IMR-90 (cell line): ENCODE measurements at regions not wholly inside any gene's neighbourhood (a gene's known extent, or its start where the extent isn't known, plus 50 kb on each side); places are given as distances from the start of the nearest gene placed in this dataset.

Experiments
- ATAC-seq: fragments of 200-7000 bp; cut with Tn5 transposase; 2 replicates; pipeline ENCODE4 v1.9.1; 2020; ENCODE audit warnings: low read depth, mild to moderate bottlenecking, moderate library complexity
- BruUV-seq: library from RNA; stranded (reverse); fragments of 400-500 nt; replicated peaks from 2 replicates; lab custom pipeline; 2021; lab: Mats Ljungman, UMichigan
- CTCF ChIA-PET: fragments of 300-600 bp; formaldehyde crosslinking; extraction: SDS; loops from one replicate; lab custom pipeline; 2021; ENCODE audit warnings: antibody characterized with exemption; lab: Yijun Ruan, JAX
- POLR2A ChIA-PET: fragments of 300-600 bp; sonication (Branson Sonifier 250); formaldehyde crosslinking; loops from one replicate; lab custom pipeline; 2022; ENCODE audit warnings: antibody characterized with exemption; ENCODE audit not compliant: unreplicated experiment; lab: Charles Lee
- DNase-seq: peaks from one replicate; pipeline ENCODE4 v3.0.0; 2013
- H2AFZ ChIP-seq: replicated peaks from 2 replicates; pipeline ENCODE3; 2013; ENCODE audit warnings: low read length, mild to moderate bottlenecking; ENCODE audit not compliant: poor library complexity
- H2AK5ac ChIP-seq: 2 replicates; pipeline ENCODE4 v1.6.1; 2013; ENCODE audit warnings: low read depth, low read length, inconsistent platforms
- H2AK9ac ChIP-seq: replicated peaks from 2 replicates; pipeline ENCODE3; 2013; ENCODE audit warnings: mild to moderate bottlenecking, low read depth, low read length, moderate library complexity; ENCODE audit not compliant: poor library complexity
- H2BK120ac ChIP-seq: 2 replicates; pipeline ENCODE4 v1.6.1; 2013; ENCODE audit warnings: low read depth, low read length, inconsistent platforms
- H2BK15ac ChIP-seq: 3 replicates; pipeline ENCODE4 v1.6.1; 2013; ENCODE audit warnings: low read depth, low read length, inconsistent platforms
- H2BK20ac ChIP-seq: 2 replicates; pipeline ENCODE4 v1.6.1; 2013; ENCODE audit warnings: low read depth, mild to moderate bottlenecking, inconsistent platforms, low read length, moderate library complexity
- H2BK5ac ChIP-seq: 2 replicates; pipeline ENCODE4 v1.6.1; 2013; ENCODE audit warnings: mild to moderate bottlenecking, low read depth, low read length, inconsistent platforms; ENCODE audit not compliant: poor library complexity, severe bottlenecking
- H3K14ac ChIP-seq: replicated peaks from 2 replicates; pipeline ENCODE4 v1.6.1; 2013; ENCODE audit warnings: low read depth, low read length, inconsistent platforms
- H3K18ac ChIP-seq: 2 replicates; pipeline ENCODE4 v1.6.1; 2013; ENCODE audit warnings: low read depth, low read length, control low read depth
- H3K23ac ChIP-seq: 2 replicates; pipeline ENCODE4 v1.6.1; 2013; ENCODE audit warnings: low read depth, low read length, inconsistent platforms
- H3K27ac ChIP-seq: 2 replicates; pipeline ENCODE4 v1.5.1; 2013; ENCODE audit warnings: mild to moderate bottlenecking, control low read depth, low read length; ENCODE audit not compliant: insufficient read depth
- H3K27me3 ChIP-seq: 2 replicates; pipeline ENCODE4 v1.6.1; 2013; ENCODE audit warnings: low read length; ENCODE audit not compliant: control insufficient read depth, insufficient read depth
- H3K36me3 ChIP-seq: 2 replicates; pipeline ENCODE4 v1.6.1; 2013; ENCODE audit warnings: low read length, mixed read lengths; ENCODE audit not compliant: control insufficient read depth, insufficient read depth
- H3K4ac ChIP-seq: 2 replicates; pipeline ENCODE4 v1.6.1; 2013; ENCODE audit warnings: low read depth, low read length, inconsistent platforms
- H3K4me1 ChIP-seq: 2 replicates; pipeline ENCODE4 v1.6.1; 2013; ENCODE audit warnings: low read length, mixed read lengths; ENCODE audit not compliant: control insufficient read depth, insufficient read depth
- H3K4me2 ChIP-seq: 2 replicates; pipeline ENCODE4 v1.6.1; 2013; ENCODE audit warnings: low read depth, mild to moderate bottlenecking, control low read depth, low read length, moderate library complexity
- H3K4me3 ChIP-seq: 2 replicates; pipeline ENCODE4 v1.5.1; 2013; ENCODE audit warnings: low read depth, mild to moderate bottlenecking, control low read depth, low read length, moderate library complexity; ENCODE audit not compliant: insufficient read depth
- H3K56ac ChIP-seq: 2 replicates; pipeline ENCODE4 v1.6.1; 2013; ENCODE audit warnings: low read length, inconsistent platforms; ENCODE audit not compliant: insufficient read depth; ENCODE audit errors: extremely low read depth
- H3K79me1 ChIP-seq, 2 experiments: 2 replicates each; pipeline ENCODE4 v1.6.1; 2013; ENCODE audit warnings: low read length in 2 of 2, inconsistent platforms in 1 of 2, low read depth in 1 of 2
- H3K9ac ChIP-seq: 2 replicates; pipeline ENCODE4 v1.6.1; 2013; ENCODE audit warnings: low read depth, low read length, control low read depth
- H3K9me1 ChIP-seq: 2 replicates; pipeline ENCODE4 v1.6.1; 2013; ENCODE audit warnings: low read length, inconsistent platforms; ENCODE audit not compliant: insufficient read depth
- H3K9me3 ChIP-seq: 2 replicates; pipeline ENCODE4 v1.6.1; 2013; ENCODE audit warnings: low read length; ENCODE audit not compliant: control insufficient read depth, insufficient read depth
- H4K20me1 ChIP-seq: 2 replicates; pipeline ENCODE4 v1.6.1; 2013; ENCODE audit warnings: low read length, inconsistent platforms; ENCODE audit not compliant: insufficient read depth
- H4K5ac ChIP-seq: 2 replicates; pipeline ENCODE4 v1.6.1; 2013; ENCODE audit warnings: mild to moderate bottlenecking, low read depth, low read length, control low read depth
- H4K8ac ChIP-seq, 2 experiments: 2 replicates each; pipeline ENCODE4 v1.6.1; 2013; ENCODE audit warnings: low read depth in 2 of 2, low read length in 2 of 2, control low read depth in 1 of 2, inconsistent platforms in 1 of 2
- H4K91ac ChIP-seq: 2 replicates; pipeline ENCODE4 v1.6.1; 2013; ENCODE audit warnings: low read depth, low read length, inconsistent platforms; ENCODE audit not compliant: insufficient read depth
- BHLHE40 ChIP-seq: fragments of 150-350 bp; IDR thresholded peaks from 2 replicates; pipeline ENCODE4 v1.6.1; 2016; ENCODE audit warnings: mild to moderate bottlenecking, low read depth, low read length
- CEBPB ChIP-seq: IDR thresholded peaks from 2 replicates; pipeline ENCODE4 v1.6.1; 2012; ENCODE audit warnings: low read depth, low read length, improper control_type of control experiment
- CHD1 ChIP-seq: IDR thresholded peaks from 2 replicates; pipeline ENCODE4 v1.6.1; 2012; ENCODE audit warnings: low read depth, low read length, improper control_type of control experiment
- CTCF ChIP-seq: conservative IDR thresholded peaks from 2 replicates; pipeline ENCODE4 v1.5.1; 2012; ENCODE audit warnings: mild to moderate bottlenecking, low read depth, low read length, improper control_type of control experiment
- ELK1 ChIP-seq: fragments of 150-350 bp; IDR thresholded peaks from 2 replicates; pipeline ENCODE4 v1.6.1; 2016; ENCODE audit warnings: low read depth, mild to moderate bottlenecking, low read length, moderate library complexity, borderline replicate concordance
- FOS ChIP-seq: fragments of 150-350 bp; IDR thresholded peaks from 2 replicates; pipeline ENCODE4 v1.6.1; 2016; ENCODE audit warnings: low read depth, low read length
- MAFK ChIP-seq: IDR thresholded peaks from 2 replicates; pipeline ENCODE4 v1.6.1; 2012; ENCODE audit warnings: low read depth, low read length, improper control_type of control experiment
- MAZ ChIP-seq: IDR thresholded peaks from 2 replicates; pipeline ENCODE4 v1.6.1; 2012; ENCODE audit warnings: low read depth, mild to moderate bottlenecking, low read length, improper control_type of control experiment, moderate library complexity, borderline replicate concordance
- MXI1 ChIP-seq: IDR thresholded peaks from 2 replicates; pipeline ENCODE4 v1.6.1; 2012; ENCODE audit warnings: low read depth, mild to moderate bottlenecking, low read length, moderate library complexity, borderline replicate concordance
- NFE2L2 ChIP-seq: fragments of 150-350 bp; IDR thresholded peaks from 2 replicates; pipeline ENCODE4 v1.6.1; 2016; ENCODE audit warnings: low read depth, mild to moderate bottlenecking, low read length
- POLR2A ChIP-seq: IDR thresholded peaks from 2 replicates; pipeline ENCODE4 v1.6.1; 2012; ENCODE audit warnings: mild to moderate bottlenecking, low read depth, low read length
- RAD21 ChIP-seq: IDR thresholded peaks from 2 replicates; pipeline ENCODE4 v1.6.1; 2012; ENCODE audit warnings: low read length, improper control_type of control experiment
- RCOR1 ChIP-seq: IDR thresholded peaks from 2 replicates; pipeline ENCODE4 v1.6.1; 2012; ENCODE audit warnings: mild to moderate bottlenecking, low read length, improper control_type of control experiment; ENCODE audit not compliant: insufficient replicate concordance
- RFX5 ChIP-seq: IDR thresholded peaks from 2 replicates; pipeline ENCODE4 v1.8.0; 2012; ENCODE audit warnings: low read depth, mild to moderate bottlenecking, low read length, moderate library complexity
- SMC3 ChIP-seq: fragments of 150-350 bp; IDR thresholded peaks from 2 replicates; pipeline ENCODE4 v1.6.1; 2016; ENCODE audit warnings: low read depth, mild to moderate bottlenecking, antibody characterized with exemption, low read length, moderate library complexity
- USF2 ChIP-seq: fragments of 150-350 bp; IDR thresholded peaks from 2 replicates; pipeline ENCODE4 v1.6.1; 2017; ENCODE audit warnings: mild to moderate bottlenecking, antibody characterized with exemption, low read length, low read depth
- WGBS, 2 experiments: methylation state at CpG; one replicate each; pipeline versions ENCODE4 v1.1.5 to v1.1.7; 2013; ENCODE audit warnings: missing lambda C conversion rate in 2 of 2; ENCODE audit not compliant: insufficient read length in 1 of 2; ENCODE audit errors: extremely low coverage in 2 of 2; 5-methylcytosine and 5-hydroxymethylcytosine counted together
- dilution Hi-C: fragments of 300-500 bp; cut with HindIII; formaldehyde crosslinking; loops from one replicate; pipeline ENCODE4 v1.14.3; 2018; ENCODE audit warnings: low sequenced_read_pairs; ENCODE audit not compliant: unreplicated experiment
- in situ Hi-C: fragments of 300-500 bp; cut with MboI; formaldehyde crosslinking; loops from 3 replicates; pipeline ENCODE4 v1.14.3; 2019; ENCODE audit warnings: low sequenced_read_pairs, inconsistent platforms, mixed read lengths
- intact Hi-C: fragments of 100-400 bp; cut with micrococcal nuclease; formaldehyde crosslinking; loops from 2 replicates; pipeline ENCODE4 v1.10.0; 2022

- H2AK5ac ChIP-seq = no peak overlapping the region
- ChIA-PET POLR2A (no interaction called here), CTCF (no interaction called here)
- no peaks in the 10 kb centered on the region for H3K79me1 ChIP-seq
- H3K4me2 ChIP-seq = no peak overlapping the region
- H3K9ac ChIP-seq = no peak overlapping the region
- no peak overlapping the region for H4K5ac ChIP-seq
- no peak overlapping the region for H3K56ac ChIP-seq
- H2BK5ac ChIP-seq = no peak overlapping the region
- H4K8ac ChIP-seq = no peak overlapping the region
- H2BK20ac ChIP-seq = no peak overlapping the region
- no peak overlapping the region for H3K18ac ChIP-seq
- H3K23ac ChIP-seq = no peak overlapping the region
- no peak overlapping the region for H3K14ac ChIP-seq
- no peaks in the 10 kb centered on the region for H3K4me1 ChIP-seq
- H2AFZ ChIP-seq = no peak overlapping the region
- in situ Hi-C loops (no loop called here), intact Hi-C loops (no loop called here), dilution Hi-C loops (no loop called here)
- BruUV-seq = no TSS peak
- no peak overlapping the region for H2AK9ac ChIP-seq
- TF ChIP-seq FOS (no peak), MAFK (no peak), USF2 (no peak), RAD21 (no peak), POLR2A (no peak), NFE2L2 (no peak), MXI1 (no peak), CEBPB (no peak), CTCF (no peak), MAZ (no peak), BHLHE40 (no peak), RCOR1 (no peak), ELK1 (no peak), RFX5 (no peak), CHD1 (no peak), SMC3 (no peak)
- ATAC-seq = no peak
- H2BK120ac ChIP-seq = no peak overlapping the region
- peaks cover 14% of the 10 kb centered on the region for H3K9me3 ChIP-seq
- H3K4me3 ChIP-seq = no peak overlapping the region
- H3K9me1 ChIP-seq = no peaks in the 10 kb centered on the region
- no peaks in the 10 kb centered on the region for H3K27me3 ChIP-seq
- no peaks in the 10 kb centered on the region for H3K36me3 ChIP-seq
- no peaks in the 10 kb centered on the region for H4K20me1 ChIP-seq
- no peak overlapping the region for H3K4ac ChIP-seq
- H3K27ac ChIP-seq = no peak overlapping the region
- H4K91ac ChIP-seq = no peak overlapping the region
- no peak overlapping the region for H2BK15ac ChIP-seq
- no peak for DNase-seq
- WGBS, 2 experiments = no CpG with 5 or more reads among the region's 2 CpGs
Measured at GRCh38 chr18:42412281-42412680, 457.2 kb downstream of the PIK3C3 start.
